Lung (tissue), 11 donors: ENCODE measurements at regions not wholly inside any gene's neighbourhood (a gene's known extent, or its start where the extent isn't known, plus 50 kb on each side); places are given as distances from the start of the nearest gene placed in this dataset.

Source experiments
- ATAC-seq: fragments of 200-7000 bp; cut with Tn5 transposase; one replicate; pipeline ENCODE4 v1.9.1; 2020; ENCODE audit warnings: moderate number of reproducible peaks; ENCODE audit not compliant: insufficient read depth, low FRiP score
- DNase-seq, 3 donors: peaks; one replicate each; pipeline ENCODE4 v3.0.0-alpha.2; 2013 to 2017
- H3K27ac ChIP-seq, 2 donors: one replicate each; pipeline ENCODE4 v1.5.1; 2013; ENCODE audit warnings: mild to moderate bottlenecking in 2 of 2, moderate library complexity in 2 of 2, control low read depth in 1 of 2, inconsistent platforms in 1 of 2, low read depth in 1 of 2, low read length in 1 of 2
- H3K27me3 ChIP-seq, 3 donors: one replicate each; pipeline ENCODE4 v1.5.1; 2013; ENCODE audit warnings: low read length in 2 of 3; ENCODE audit not compliant: control insufficient read depth in 3 of 3, insufficient read depth in 3 of 3
- H3K36me3 ChIP-seq, 4 donors: one replicate each; pipeline ENCODE4 v1.5.1; 2013; ENCODE audit warnings: low read length in 4 of 4, mild to moderate bottlenecking in 1 of 4, moderate library complexity in 1 of 4; ENCODE audit not compliant: control insufficient read depth in 4 of 4, insufficient read depth in 4 of 4
- H3K4me1 ChIP-seq, 5 donors: one replicate each; pipeline ENCODE4 v1.5.1; 2013; ENCODE audit warnings: low read length in 5 of 5, mild to moderate bottlenecking in 2 of 5, moderate library complexity in 1 of 5; ENCODE audit not compliant: control insufficient read depth in 5 of 5, insufficient read depth in 5 of 5
- H3K4me3 ChIP-seq: one replicate; pipeline ENCODE4 v1.5.1; 2013; ENCODE audit warnings: mild to moderate bottlenecking, control low read depth, moderate library complexity
- H3K9ac ChIP-seq, 2 donors: one replicate each; pipeline ENCODE4 v1.5.1; 2013; ENCODE audit warnings: low read length in 2 of 2, control low read depth in 1 of 2; ENCODE audit not compliant: insufficient read depth in 1 of 2
- H3K9me3 ChIP-seq, 4 donors: one replicate each; pipeline ENCODE4 v1.5.1; 2013; ENCODE audit warnings: low read length in 3 of 4, mild to moderate bottlenecking in 1 of 4, moderate library complexity in 1 of 4; ENCODE audit not compliant: control insufficient read depth in 4 of 4, insufficient read depth in 3 of 4
- CTCF ChIP-seq: IDR thresholded peaks from 2 replicates; pipeline ENCODE4 v1.5.1; 2012; ENCODE audit warnings: mild to moderate bottlenecking; ENCODE audit errors: control extremely low read depth, extremely low read depth
- WGBS, 2 donors: extraction: QIAGEN DNeasy Blood & Tissue Kit; methylation state at CpG; one replicate each; pipeline ENCODE4 v1.1.7; 2013; 5-methylcytosine and 5-hydroxymethylcytosine counted together
- donor health status: control.
- donor health status: control.
- donor health status: Bipolar disorder and iron deficiency.
- donor health status: healthy.
- donor health status: DM: yes; HTN: yes; CAD: no.

GRCh38 chr4:114752391-114753165 lies 154.0 kb downstream of the UGT8 start:
- no peaks in the 10 kb centered on the region for H3K9me3 ChIP-seq
- no peak overlapping the region for H3K27ac ChIP-seq
- 83% methylated on average over 8 of the region's 8 CpGs for WGBS, 2 donors
- H3K36me3 ChIP-seq, result no peaks in the 10 kb centered on the region
- no peak for ATAC-seq
- H3K4me1 ChIP-seq, result no peaks in the 10 kb centered on the region
- H3K4me3 ChIP-seq, result no peak overlapping the region
- H3K27me3 ChIP-seq, result no peaks in the 10 kb centered on the region
- DNase-seq, result no peak
- TF ChIP-seq CTCF, result no peak
- no peak overlapping the region for H3K9ac ChIP-seq

- 49% methylated on average over 2 of the region's 2 CpGs for WGBS, 2 donors
These were observed 156.0 kb downstream of the UGT8 start for GRCh38 chr4:114754616-114755015.

GRCh38 chr4:114758066-114758465 lies 159.5 kb downstream of the UGT8 start:
- TF ChIP-seq CTCF, result no peak
- no peaks in the 10 kb centered on the region for H3K36me3 ChIP-seq
- H3K27me3 ChIP-seq, result no peaks in the 10 kb centered on the region
- 66 to 77% methylated on average over 2 of the region's 2 CpGs for WGBS, 2 donors
- no peak for DNase-seq
- H3K4me3 ChIP-seq, result no peak overlapping the region
- ATAC-seq, result no peak
- H3K4me1 ChIP-seq, result no peaks in the 10 kb centered on the region
- no peak overlapping the region for H3K9ac ChIP-seq
- no peak overlapping the region for H3K27ac ChIP-seq
- no peaks in the 10 kb centered on the region for H3K9me3 ChIP-seq

More at GRCh38 chr4:114754616-114755015, 156.0 kb downstream of the UGT8 start:
- Histone ChIP-seq H3K27ac (no peak overlapping the region), H3K4me1 (no peaks in the 10 kb centered on the region), H3K9me3 (no peaks in the 10 kb centered on the region), H3K9ac (no peak overlapping the region), H3K27me3 (no peaks in the 10 kb centered on the region), H3K36me3 (no peaks in the 10 kb centered on the region), H3K4me3 (no peak overlapping the region)
- no peak for TF ChIP-seq CTCF
- no peak for DNase-seq
- no peak for ATAC-seq

- Histone ChIP-seq H3K36me3 (no peaks in the 10 kb centered on the region), H3K4me3 (no peak overlapping the region), H3K9ac (no peak overlapping the region), H3K27ac (no peak overlapping the region), H3K27me3 (no peaks in the 10 kb centered on the region), H3K9me3 (no peaks in the 10 kb centered on the region), H3K4me1 (no peaks in the 10 kb centered on the region)
- ATAC-seq, result no peak
- WGBS, 2 donors, result 78 to 90% methylated on average over 3 of the region's 3 CpGs
- DNase-seq, result no peak
- no peak for TF ChIP-seq CTCF
These were observed 169.9 kb downstream of the UGT8 start for GRCh38 chr4:114768501-114768900.
